Activated T-cell treated with anti-CD3 and anti-CD28 coated beads, Interleukin-2, amount 50 U/mL, for 4 hours (primary cell): ENCODE measurements at regions not wholly inside any gene's neighbourhood (a gene's known extent, or its start where the extent isn't known, plus 50 kb on each side); places are given as distances from the start of the nearest gene placed in this dataset.
"Not testable (repeated sequence)": the region's sequence is repeated elsewhere in the genome, so short reads cannot be mapped to it uniquely, and the experiment has no call there.

ENCODE experiments used
- ATAC-seq, 2 donors: fragments of 200-7000 bp; cut with Tn5 transposase; one replicate each; pipeline ENCODE4 v1.10.0; 2021
- DNase-seq: peaks from one replicate; pipeline ENCODE4 v3.0.0-alpha.2; 2020
- H3K27me3 Mint-ChIP-seq: one replicate; pipeline ENCODE4 v1.8.0; 2021; ENCODE audit warnings: low read depth, mixed read lengths
- H3K36me3 Mint-ChIP-seq: one replicate; pipeline ENCODE4 v1.8.0; 2022; ENCODE audit warnings: mixed read lengths; ENCODE audit not compliant: insufficient read depth
- H3K4me1 Mint-ChIP-seq: one replicate; pipeline ENCODE4 v1.8.0; 2021; ENCODE audit warnings: low read depth, mixed read lengths
- H3K4me3 Mint-ChIP-seq: one replicate; pipeline ENCODE4 v1.8.0; 2021; ENCODE audit warnings: mild to moderate bottlenecking, moderate library complexity, mixed read lengths
- H3K9me3 Mint-ChIP-seq: one replicate; pipeline ENCODE4 v1.8.0; 2021; ENCODE audit warnings: mixed read lengths

GRCh38 chr13:57858376-57858775 is 226.8 kb downstream of the PCDH17 start:
- Mint-ChIP-seq H3K27me3 (no peaks in the 10 kb centered on the region), H3K4me1 (no peaks in the 10 kb centered on the region), H3K36me3 (no peaks in the 10 kb centered on the region), H3K9me3 (peaks cover 4% of the 10 kb centered on the region), H3K4me3 (no peak overlapping the region)
- no peak for DNase-seq
- no peak for ATAC-seq

GRCh38 chr13:57862879-57863278 is 231.3 kb downstream of the PCDH17 start:
- ATAC-seq (no peak), DNase-seq (no peak)
- H3K4me1 Mint-ChIP-seq, result no peaks in the 10 kb centered on the region
- H3K4me3 Mint-ChIP-seq, result no peak overlapping the region
- no peaks in the 10 kb centered on the region for H3K36me3 Mint-ChIP-seq
- no peaks in the 10 kb centered on the region for H3K27me3 Mint-ChIP-seq
- H3K9me3 Mint-ChIP-seq, result peaks cover 16% of the 10 kb centered on the region

GRCh38 chr13:57865600-57866294 is 234.2 kb downstream of the PCDH17 start:
- H3K4me1 Mint-ChIP-seq, result no peaks in the 10 kb centered on the region
- DNase-seq (no peak), ATAC-seq (no peak)
- H3K4me3 Mint-ChIP-seq, result no peak overlapping the region
- H3K36me3 Mint-ChIP-seq, result no peaks in the 10 kb centered on the region
- peaks cover 30% of the 10 kb centered on the region for H3K9me3 Mint-ChIP-seq
- H3K27me3 Mint-ChIP-seq, result no peaks in the 10 kb centered on the region

GRCh38 chr13:57874530-57874929 is 243.0 kb downstream of the PCDH17 start:
- ATAC-seq, result no peak
- Mint-ChIP-seq H3K9me3 (peaks cover 21% of the 10 kb centered on the region), H3K27me3 (no peaks in the 10 kb centered on the region), H3K4me1 (no peaks in the 10 kb centered on the region), H3K4me3 (no peak overlapping the region), H3K36me3 (no peaks in the 10 kb centered on the region)
- no peak for DNase-seq

GRCh38 chr13:57877601-57878000 is 246.1 kb downstream of the PCDH17 start:
- Mint-ChIP-seq H3K27me3 (no peaks in the 10 kb centered on the region), H3K36me3 (no peaks in the 10 kb centered on the region), H3K4me1 (no peaks in the 10 kb centered on the region), H3K9me3 (peaks cover 13% of the 10 kb centered on the region), H3K4me3 (no peak overlapping the region)
- ATAC-seq (no peak), DNase-seq (no peak)

- Mint-ChIP-seq H3K27me3 (no peaks in the 10 kb centered on the region), H3K4me1 (no peaks in the 10 kb centered on the region), H3K4me3 (no peak overlapping the region), H3K9me3 (peaks cover 19% of the 10 kb centered on the region), H3K36me3 (no peaks in the 10 kb centered on the region)
- DNase-seq (no peak), ATAC-seq (no peak)
These were observed 246.7 kb downstream of the PCDH17 start for GRCh38 chr13:57878291-57878690.

GRCh38 chr13:57897225-57897624 is 265.7 kb downstream of the PCDH17 start:
- ATAC-seq (no peak), DNase-seq (no peak)
- H3K36me3 Mint-ChIP-seq, result no peaks in the 10 kb centered on the region
- no peak overlapping the region for H3K4me3 Mint-ChIP-seq
- peaks cover 20% of the 10 kb centered on the region for H3K9me3 Mint-ChIP-seq
- H3K27me3 Mint-ChIP-seq, result no peaks in the 10 kb centered on the region
- no peaks in the 10 kb centered on the region for H3K4me1 Mint-ChIP-seq

GRCh38 chr13:57899096-57899495 is 267.6 kb downstream of the PCDH17 start:
- Mint-ChIP-seq H3K4me3 (no peak overlapping the region), H3K4me1 (no peaks in the 10 kb centered on the region), H3K36me3 (no peaks in the 10 kb centered on the region), H3K27me3 (no peaks in the 10 kb centered on the region), H3K9me3 (peaks cover 19% of the 10 kb centered on the region)
- no peak for ATAC-seq
- no peak for DNase-seq

- not testable (repeated sequence) for DNase-seq, H3K4me3 Mint-ChIP-seq, H3K36me3 Mint-ChIP-seq, H3K4me1 Mint-ChIP-seq, H3K27me3 Mint-ChIP-seq, ATAC-seq
- H3K9me3 Mint-ChIP-seq, result peaks cover 17% of the 10 kb centered on the region
These were observed 278.3 kb downstream of the PCDH17 start for GRCh38 chr13:57909833-57910232.

GRCh38 chr13:57918086-57918485 is 286.5 kb downstream of the PCDH17 start:
- ATAC-seq, result no peak
- no peaks in the 10 kb centered on the region for H3K36me3 Mint-ChIP-seq
- H3K4me3 Mint-ChIP-seq, result no peak overlapping the region
- H3K27me3 Mint-ChIP-seq, result no peaks in the 10 kb centered on the region
- peaks cover 8% of the 10 kb centered on the region for H3K9me3 Mint-ChIP-seq
- DNase-seq, result no peak
- H3K4me1 Mint-ChIP-seq, result no peaks in the 10 kb centered on the region

- ATAC-seq (no peak), DNase-seq (no peak)
- Mint-ChIP-seq H3K4me3 (no peak overlapping the region), H3K4me1 (no peaks in the 10 kb centered on the region), H3K27me3 (no peaks in the 10 kb centered on the region), H3K9me3 (peaks cover 8% of the 10 kb centered on the region), H3K36me3 (no peaks in the 10 kb centered on the region)
These were observed 287.4 kb downstream of the PCDH17 start for GRCh38 chr13:57918913-57919312.

- H3K9me3 Mint-ChIP-seq, result peaks cover 13% of the 10 kb centered on the region
- H3K36me3 Mint-ChIP-seq, result no peaks in the 10 kb centered on the region
- no peaks in the 10 kb centered on the region for H3K27me3 Mint-ChIP-seq
- ATAC-seq, result no peak
- DNase-seq, result no peak
- no peaks in the 10 kb centered on the region for H3K4me1 Mint-ChIP-seq
- no peak overlapping the region for H3K4me3 Mint-ChIP-seq
These were observed 293.7 kb downstream of the PCDH17 start for GRCh38 chr13:57925250-57925649.

- H3K9me3 Mint-ChIP-seq, result peaks cover 11% of the 10 kb centered on the region
- no peaks in the 10 kb centered on the region for H3K4me1 Mint-ChIP-seq
- H3K27me3 Mint-ChIP-seq, result no peaks in the 10 kb centered on the region
- H3K36me3 Mint-ChIP-seq, result no peaks in the 10 kb centered on the region
- DNase-seq, result no peak
- no peak overlapping the region for H3K4me3 Mint-ChIP-seq
- no peak for ATAC-seq
These were observed 294.2 kb downstream of the PCDH17 start for GRCh38 chr13:57925751-57926150.

GRCh38 chr13:57932061-57932460 is 300.5 kb downstream of the PCDH17 start:
- Mint-ChIP-seq H3K36me3 (no peaks in the 10 kb centered on the region), H3K4me3 (no peak overlapping the region), H3K9me3 (peaks cover 21% of the 10 kb centered on the region), H3K27me3 (no peaks in the 10 kb centered on the region), H3K4me1 (no peaks in the 10 kb centered on the region)
- ATAC-seq (no peak), DNase-seq (no peak)

- H3K27me3 Mint-ChIP-seq, result no peaks in the 10 kb centered on the region
- ATAC-seq, result no peak
- H3K9me3 Mint-ChIP-seq, result peaks cover 17% of the 10 kb centered on the region
- no peaks in the 10 kb centered on the region for H3K4me1 Mint-ChIP-seq
- no peaks in the 10 kb centered on the region for H3K36me3 Mint-ChIP-seq
- no peak for DNase-seq
- H3K4me3 Mint-ChIP-seq, result no peak overlapping the region
These were observed 302.1 kb downstream of the PCDH17 start for GRCh38 chr13:57933606-57934005.

GRCh38 chr13:57935965-57936364 is 304.4 kb downstream of the PCDH17 start:
- no peak overlapping the region for H3K4me3 Mint-ChIP-seq
- peaks cover 11% of the 10 kb centered on the region for H3K9me3 Mint-ChIP-seq
- no peaks in the 10 kb centered on the region for H3K36me3 Mint-ChIP-seq
- DNase-seq (no peak), ATAC-seq (no peak)
- H3K27me3 Mint-ChIP-seq, result no peaks in the 10 kb centered on the region
- no peaks in the 10 kb centered on the region for H3K4me1 Mint-ChIP-seq
